ENCODE measurements at regions not wholly inside any gene's neighbourhood (a gene's known extent, or its start where the extent isn't known, plus 50 kb on each side); places are given as distances from the start of the nearest gene placed in this dataset.

DNA sequence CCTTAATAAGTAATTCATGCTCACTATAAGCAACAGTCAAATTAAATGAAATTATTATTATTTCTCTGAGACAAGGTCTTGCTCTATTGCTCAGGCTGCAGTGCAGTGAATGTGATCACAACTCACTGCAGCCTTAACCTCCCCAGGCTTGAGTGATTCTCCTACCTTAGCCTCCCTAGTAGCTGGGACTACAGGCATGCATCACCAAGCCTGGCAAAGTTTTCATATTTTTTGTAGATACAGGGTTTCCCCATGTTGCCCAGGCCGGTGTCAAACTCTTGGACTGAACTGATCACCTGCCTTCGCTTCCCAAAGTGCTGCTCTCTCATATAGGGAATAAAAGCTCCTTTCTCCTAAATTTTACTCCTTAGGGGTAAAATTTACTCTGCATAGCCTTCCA lies 74.9 kb upstream of the GAREM1 start:
- no peak for DNase-seq (ENCODE audit: low spot score in 2 of 2)
- FAIRE-seq = no peak

- DNase-seq (ENCODE audit: low spot score in 2 of 2) (no peak), FAIRE-seq (no peak)
Measured at GRCh38 chr18:32544088-32544487, 73.4 kb upstream of the GAREM1 start.

DNA sequence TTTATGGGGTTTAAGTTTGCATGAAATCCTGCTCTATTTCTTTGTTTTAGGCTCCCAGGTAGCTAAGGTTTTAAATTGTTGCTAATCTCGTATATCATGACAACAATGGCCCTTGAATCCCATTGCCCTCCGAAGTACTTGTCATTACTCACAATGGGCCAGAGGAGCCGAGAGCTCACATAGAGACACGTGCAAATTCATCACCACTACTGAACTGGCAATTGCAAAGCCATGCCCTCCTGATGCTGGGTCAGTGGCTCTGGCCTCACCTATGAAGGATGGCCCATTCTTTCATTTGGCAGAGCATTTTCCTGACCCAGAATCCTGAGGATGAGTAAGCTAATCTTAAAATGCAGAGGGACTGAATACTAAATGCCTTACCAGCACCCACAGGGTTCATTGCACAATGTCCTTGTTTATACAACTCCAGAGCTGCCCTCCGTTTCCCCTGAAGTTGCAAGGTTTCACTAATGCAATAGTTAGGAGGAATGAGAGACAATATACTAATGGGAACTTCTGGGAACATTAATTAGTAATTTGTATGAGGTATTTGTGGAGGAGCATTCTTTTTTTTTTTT lies 71.6 kb upstream of the GAREM1 start:
- DNase-seq (ENCODE audit: low spot score in 2 of 2) (no peak), FAIRE-seq (no peak)

GRCh38 chr18:32530947-32531651 lies 60.4 kb upstream of the GAREM1 start:
- FAIRE-seq (no peak), DNase-seq (ENCODE audit: low spot score in 2 of 2) (no peak)

- no peak for FAIRE-seq
- DNase-seq (ENCODE audit: low spot score in 2 of 2) = no peak
Measured at GRCh38 chr18:32529722-32530420, 59.2 kb upstream of the GAREM1 start.

- FAIRE-seq = no peak
- no peak for DNase-seq (ENCODE audit: low spot score in 2 of 2)
Measured at GRCh38 chr18:32520771-32521170, 50.1 kb upstream of the GAREM1 start.

All from frontal cortex (tissue), 3 donors.